K562 (cell line): ENCODE measurements at regions not wholly inside any gene's neighbourhood (a gene's known extent, or its start where the extent isn't known, plus 50 kb on each side); places are given as distances from the start of the nearest gene placed in this dataset.

Experiments used
- ATAC-seq: fragments of 200-7000 bp; cut with Tn5 transposase; 3 replicates; pipeline ENCODE4 v1.9.1; 2020; ENCODE audit warnings: moderate library complexity
- BruUV-seq: library from RNA; stranded (reverse); fragments of 400-500 nt; replicated peaks from 2 replicates; lab custom pipeline; 2021; lab: Mats Ljungman, UMichigan
- CTCF ChIA-PET: fragments of 300-600 bp; formaldehyde crosslinking; extraction: SDS; loops from one replicate; lab custom pipeline; 2021; ENCODE audit warnings: low intra/inter-chr PET ratio; lab: Yijun Ruan, JAX
- POLR2A ChIA-PET: fragments of 300-600, 350-650 bp; sonication (Branson Sonifier 250); formaldehyde crosslinking; extraction: SDS; loops from one replicate; lab custom pipeline; 2021; ENCODE audit warnings: antibody characterized with exemption, inconsistent platforms; lab: Yijun Ruan, JAX
- DNase-seq, 4 experiments: peaks; one replicate each; pipeline versions ENCODE4 v3.0.0 to v3.0.0-alpha.2; 2011 to 2018; ENCODE audit warnings: low spot score in 3 of 4, mixed read lengths in 3 of 4; ENCODE audit errors: extremely low read depth in 1 of 4
- FAIRE-seq: peaks from 2 replicates; lab custom pipeline; 2011; peaks lifted over from hg19 to GRCh38; lab: Jason Lieb, UNC
- H2AFZ ChIP-seq: 2 replicates; pipeline ENCODE4 v1.6.0; 2011; ENCODE audit warnings: low read depth, low read length, control low read depth, inconsistent platforms
- H3K27ac ChIP-seq: fragments of 200-600 bp; 3 replicates; pipeline ENCODE4 v1.8.0; 2011; ENCODE audit warnings: low read depth, mild to moderate bottlenecking, control low read depth, inconsistent platforms, low read length, moderate library complexity, mixed read lengths; ENCODE audit errors: extremely low read depth
- H3K27me3 ChIP-seq, 2 experiments: fragments of 300-600 bp in 1 of 2; 2 replicates in 1 of 2; 3 replicates in 1 of 2; pipeline versions ENCODE4 v1.6.0 to v1.8.0; 2011; ENCODE audit warnings: inconsistent platforms in 2 of 2, low read length in 2 of 2, mild to moderate bottlenecking in 1 of 2, mixed read lengths in 1 of 2, moderate library complexity in 1 of 2; ENCODE audit not compliant: control insufficient read depth in 2 of 2, insufficient read depth in 2 of 2
- H3K36me3 ChIP-seq: fragments of 300-600 bp; 3 replicates; pipeline ENCODE4 v1.8.0; 2011; ENCODE audit warnings: mild to moderate bottlenecking, low read length, inconsistent platforms; ENCODE audit not compliant: control insufficient read depth, insufficient read depth
- H3K4me1 ChIP-seq, 2 experiments: fragments of 200-600 bp in 1 of 2; replicated peaks in 1 of 2; 2 replicates in 1 of 2; 3 replicates in 1 of 2; pipeline versions ENCODE4 v1.5.1 to v1.8.0; 2011; ENCODE audit warnings: inconsistent platforms in 2 of 2, low read length in 2 of 2, mild to moderate bottlenecking in 1 of 2, mixed read lengths in 1 of 2, moderate library complexity in 1 of 2; ENCODE audit not compliant: control insufficient read depth in 2 of 2, insufficient read depth in 2 of 2
- H3K4me2 ChIP-seq: 2 replicates; pipeline ENCODE4 v1.6.1; 2011; ENCODE audit warnings: low read length, control low read depth, inconsistent platforms, mixed read lengths; ENCODE audit not compliant: insufficient read depth
- H3K4me3 ChIP-seq: fragments of 200-600 bp; sonication (generic), shearing (Covaris generic); 2 replicates; pipeline ENCODE4 v1.5.1; 2016; ENCODE audit warnings: control low read depth, inconsistent platforms
- H3K79me2 ChIP-seq: fragments of 200-600 bp; 3 replicates; pipeline ENCODE4 v1.8.0; 2011; ENCODE audit warnings: low read length, inconsistent platforms; ENCODE audit not compliant: control insufficient read depth, insufficient read depth
- H3K9ac ChIP-seq, 2 experiments: 2 replicates each; pipeline versions ENCODE4 v1.6.0 to v1.6.1; 2011; ENCODE audit warnings: low read depth in 2 of 2, low read length in 2 of 2, control low read depth in 1 of 2, inconsistent platforms in 1 of 2, mild to moderate bottlenecking in 1 of 2, mixed read lengths in 1 of 2; ENCODE audit not compliant: insufficient read depth in 1 of 2
- H3K9me1 ChIP-seq: one replicate; pipeline ENCODE4 v1.6.0; 2011; ENCODE audit warnings: inconsistent platforms, mild to moderate bottlenecking, low read length, moderate library complexity; ENCODE audit not compliant: control insufficient read depth, insufficient read depth
- H3K9me3 ChIP-seq: replicated peaks from 2 replicates; pipeline ENCODE4 v1.5.1; 2011; ENCODE audit warnings: low read depth, low read length, inconsistent platforms; ENCODE audit not compliant: control insufficient read depth, insufficient read depth
- H4K20me1 ChIP-seq: replicated peaks from 2 replicates; pipeline ENCODE4 v1.6.1; 2011; ENCODE audit warnings: low read length, inconsistent platforms, mixed read lengths; ENCODE audit not compliant: control insufficient read depth, insufficient read depth
- ETV6 ChIP-seq, 3 experiments: fragments of 150-350 bp in 1 of 3; sonication (generic) in 1 of 3; formaldehyde crosslinking in 1 of 3; IDR thresholded peaks; 2 replicates each; pipeline versions ENCODE4 v1.6.1 to v1.8.0; 2014 to 2022; ENCODE audit warnings: borderline replicate concordance in 2 of 3, low read depth in 2 of 3, antibody characterized with exemption in 1 of 3, low read length in 1 of 3, mild to moderate bottlenecking in 1 of 3, missing genetic modification reagents in 1 of 3
- HIVEP1 ChIP-seq: fragments of 250-450 bp; sonication (Bioruptor Pico); IDR thresholded peaks from 2 replicates; pipeline ENCODE4 v1.4.0; 2020; ENCODE audit warnings: mild to moderate bottlenecking
- PHB ChIP-seq: fragments of 250-450 bp; sonication (Bioruptor Pico); IDR thresholded peaks from 2 replicates; pipeline ENCODE4 v1.5.0; 2021
- WGBS: fragments of 100-300 bp; shearing (Covaris generic); methylation state at CpG from one replicate; pipeline ENCODE4 v1.1.6; 2016; ENCODE audit warnings: low coverage, mixed read lengths; ENCODE audit not compliant: insufficient coverage; ENCODE audit errors: missing lambda C conversion rate; 5-methylcytosine and 5-hydroxymethylcytosine counted together
- in situ Hi-C: fragments of 300-500 bp; cut with MboI; formaldehyde crosslinking; loops from 4 replicates; pipeline ENCODE4 v1.15.0; 2018; ENCODE audit warnings: inconsistent platforms, mixed read lengths
- intact Hi-C: fragments of 100-400 bp; cut with micrococcal nuclease; formaldehyde crosslinking; loops from 2 replicates; pipeline ENCODE4 v1.14.2; 2022
- TF ChIP-seq, protein P1 (sequence below): IDR thresholded peaks from 2 replicates; pipeline ENCODE4 v1.6.1; 2014; ENCODE audit warnings: antibody characterized with exemption
- TF ChIP-seq, protein P2 (sequence below), 2 experiments: fragments of 450-650 bp in 1 of 2; IDR thresholded peaks; 2 replicates each; pipeline ENCODE4 v1.6.1; 2011 to 2017; ENCODE audit warnings: low read depth in 2 of 2, antibody characterized with exemption in 1 of 2, borderline replicate concordance in 1 of 2, low read length in 1 of 2, mild to moderate bottlenecking in 1 of 2, mixed read lengths in 1 of 2; ENCODE audit not compliant: control insufficient read depth in 1 of 2
- TF ChIP-seq, protein P3 (sequence below), 2 experiments: fragments of 450-650 bp; IDR thresholded peaks; 2 replicates each; pipeline ENCODE4 v1.6.1; 2016
- TF ChIP-seq, protein P4 (sequence below): fragments of 250-450 bp; sonication (Bioruptor Pico); IDR thresholded peaks from 2 replicates; pipeline ENCODE4 v1.5.0; 2021

DNA sequence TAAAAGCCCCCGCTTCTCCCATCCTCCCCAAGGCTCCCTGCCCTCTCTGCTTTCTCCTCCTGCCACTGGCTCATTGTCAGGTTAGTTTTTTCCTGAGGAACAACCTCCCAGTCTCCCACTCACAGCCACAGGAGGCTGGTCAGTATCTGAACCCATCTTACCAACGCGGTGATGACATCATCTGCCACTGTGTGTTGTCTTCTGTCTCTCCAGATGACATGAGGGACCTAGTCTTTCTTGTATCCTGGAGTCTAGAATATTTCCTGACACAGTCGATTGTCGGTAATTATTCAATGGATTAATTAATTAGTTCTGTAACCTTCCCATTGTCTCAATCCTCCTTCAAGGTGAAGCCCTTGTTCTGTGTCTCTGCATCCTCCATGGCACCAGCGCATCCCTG, 290.2 kb downstream of the GALR1 start (continued):
- TF ChIP-seq, protein P1, sequence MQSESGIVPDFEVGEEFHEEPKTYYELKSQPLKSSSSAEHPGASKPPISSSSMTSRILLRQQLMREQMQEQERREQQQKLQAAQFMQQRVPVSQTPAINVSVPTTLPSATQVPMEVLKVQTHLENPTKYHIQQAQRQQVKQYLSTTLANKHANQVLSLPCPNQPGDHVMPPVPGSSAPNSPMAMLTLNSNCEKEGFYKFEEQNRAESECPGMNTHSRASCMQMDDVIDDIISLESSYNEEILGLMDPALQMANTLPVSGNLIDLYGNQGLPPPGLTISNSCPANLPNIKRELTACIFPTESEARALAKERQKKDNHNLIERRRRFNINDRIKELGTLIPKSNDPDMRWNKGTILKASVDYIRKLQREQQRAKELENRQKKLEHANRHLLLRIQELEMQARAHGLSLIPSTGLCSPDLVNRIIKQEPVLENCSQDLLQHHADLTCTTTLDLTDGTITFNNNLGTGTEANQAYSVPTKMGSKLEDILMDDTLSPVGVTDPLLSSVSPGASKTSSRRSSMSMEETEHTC: no peak
- TF ChIP-seq, all 486 proteins: peak for 0

DNA sequence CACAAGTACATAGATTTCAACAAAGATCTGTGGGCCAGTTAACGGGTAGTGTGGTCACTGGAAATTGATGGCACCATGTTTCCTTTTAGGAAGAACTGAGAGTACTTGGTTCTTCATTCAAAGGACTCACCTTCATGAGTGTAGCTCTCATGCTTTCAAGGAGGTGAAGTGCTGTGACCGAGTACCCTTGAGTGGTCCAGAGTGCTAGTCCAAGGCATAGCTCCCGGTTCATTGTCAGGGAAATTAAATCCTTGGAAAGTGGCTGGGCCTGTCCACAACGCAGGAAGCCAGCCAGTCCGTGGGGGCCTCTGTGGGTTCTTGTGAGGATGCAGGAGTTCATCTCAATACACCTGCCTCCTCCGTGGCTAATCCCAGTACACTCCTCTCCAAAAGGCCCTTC, 295.1 kb downstream of the GALR1 start:
- no TSS peak for BruUV-seq
- Histone ChIP-seq H3K36me3 (no peaks in the 10 kb centered on the region), H3K9me1 (no peaks in the 10 kb centered on the region), H3K9me3 (no peaks in the 10 kb centered on the region), H3K4me1 (no peaks in the 10 kb centered on the region), H2AFZ (no peak overlapping the region), H3K27me3 (no peaks in the 10 kb centered on the region), H3K79me2 (no peaks in the 10 kb centered on the region), H3K9ac (no peak overlapping the region), H3K4me3 (no peak overlapping the region), H4K20me1 (no peaks in the 10 kb centered on the region), H3K27ac (no peak overlapping the region), H3K4me2 (no peak overlapping the region)
- TF ChIP-seq, protein P2, sequence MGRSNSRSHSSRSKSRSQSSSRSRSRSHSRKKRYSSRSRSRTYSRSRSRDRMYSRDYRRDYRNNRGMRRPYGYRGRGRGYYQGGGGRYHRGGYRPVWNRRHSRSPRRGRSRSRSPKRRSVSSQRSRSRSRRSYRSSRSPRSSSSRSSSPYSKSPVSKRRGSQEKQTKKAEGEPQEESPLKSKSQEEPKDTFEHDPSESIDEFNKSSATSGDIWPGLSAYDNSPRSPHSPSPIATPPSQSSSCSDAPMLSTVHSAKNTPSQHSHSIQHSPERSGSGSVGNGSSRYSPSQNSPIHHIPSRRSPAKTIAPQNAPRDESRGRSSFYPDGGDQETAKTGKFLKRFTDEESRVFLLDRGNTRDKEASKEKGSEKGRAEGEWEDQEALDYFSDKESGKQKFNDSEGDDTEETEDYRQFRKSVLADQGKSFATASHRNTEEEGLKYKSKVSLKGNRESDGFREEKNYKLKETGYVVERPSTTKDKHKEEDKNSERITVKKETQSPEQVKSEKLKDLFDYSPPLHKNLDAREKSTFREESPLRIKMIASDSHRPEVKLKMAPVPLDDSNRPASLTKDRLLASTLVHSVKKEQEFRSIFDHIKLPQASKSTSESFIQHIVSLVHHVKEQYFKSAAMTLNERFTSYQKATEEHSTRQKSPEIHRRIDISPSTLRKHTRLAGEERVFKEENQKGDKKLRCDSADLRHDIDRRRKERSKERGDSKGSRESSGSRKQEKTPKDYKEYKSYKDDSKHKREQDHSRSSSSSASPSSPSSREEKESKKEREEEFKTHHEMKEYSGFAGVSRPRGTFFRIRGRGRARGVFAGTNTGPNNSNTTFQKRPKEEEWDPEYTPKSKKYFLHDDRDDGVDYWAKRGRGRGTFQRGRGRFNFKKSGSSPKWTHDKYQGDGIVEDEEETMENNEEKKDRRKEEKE (IDR thresholded peaks at IDR 0.05; ENCODE audit: borderline replicate concordance in 1 of 2, control insufficient read depth in 1 of 2, low read depth in 2 of 2, low read length in 1 of 2): no peak
- TF ChIP-seq, protein P3, sequence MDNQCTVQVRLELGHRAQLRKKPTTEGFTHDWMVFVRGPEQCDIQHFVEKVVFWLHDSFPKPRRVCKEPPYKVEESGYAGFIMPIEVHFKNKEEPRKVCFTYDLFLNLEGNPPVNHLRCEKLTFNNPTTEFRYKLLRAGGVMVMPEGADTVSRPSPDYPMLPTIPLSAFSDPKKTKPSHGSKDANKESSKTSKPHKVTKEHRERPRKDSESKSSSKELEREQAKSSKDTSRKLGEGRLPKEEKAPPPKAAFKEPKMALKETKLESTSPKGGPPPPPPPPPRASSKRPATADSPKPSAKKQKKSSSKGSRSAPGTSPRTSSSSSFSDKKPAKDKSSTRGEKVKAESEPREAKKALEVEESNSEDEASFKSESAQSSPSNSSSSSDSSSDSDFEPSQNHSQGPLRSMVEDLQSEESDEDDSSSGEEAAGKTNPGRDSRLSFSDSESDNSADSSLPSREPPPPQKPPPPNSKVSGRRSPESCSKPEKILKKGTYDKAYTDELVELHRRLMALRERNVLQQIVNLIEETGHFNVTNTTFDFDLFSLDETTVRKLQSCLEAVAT (IDR thresholded peaks at IDR 0.05): no peak
- TF ChIP-seq, protein P4, sequence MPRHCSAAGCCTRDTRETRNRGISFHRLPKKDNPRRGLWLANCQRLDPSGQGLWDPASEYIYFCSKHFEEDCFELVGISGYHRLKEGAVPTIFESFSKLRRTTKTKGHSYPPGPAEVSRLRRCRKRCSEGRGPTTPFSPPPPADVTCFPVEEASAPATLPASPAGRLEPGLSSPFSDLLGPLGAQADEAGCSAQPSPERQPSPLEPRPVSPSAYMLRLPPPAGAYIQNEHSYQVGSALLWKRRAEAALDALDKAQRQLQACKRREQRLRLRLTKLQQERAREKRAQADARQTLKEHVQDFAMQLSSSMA (CRISPR knock-in tag): no peak
- no peak for TF ChIP-seq ETV6 (IDR thresholded peaks at IDR 0.05; ENCODE audit: borderline replicate concordance in 1 of 2, low read depth in 2 of 2, low read length in 1 of 2)
- TF ChIP-seq ETV6 (CRISPR knock-in tag; IDR thresholded peaks at IDR 0.05; ENCODE audit: borderline replicate concordance): no peak
- TF ChIP-seq PHB: no peak
- TF ChIP-seq HIVEP1 (CRISPR knock-in tag): no peak
- 0% methylated on average over 6 of the region's 6 CpGs for WGBS
- ATAC-seq: no peak
- ChIA-PET POLR2A (no interaction called here), CTCF (no interaction called here)
- in situ Hi-C loops: no loop called here
- DNase-seq: no peak
- intact Hi-C loops: no loop called here
- FAIRE-seq: no peak
